HG02884 (cell line): ENCODE measurements at regions not wholly inside any gene's neighbourhood (a gene's known extent, or its start where the extent isn't known, plus 50 kb on each side); places are given as distances from the start of the nearest gene placed in this dataset.
"Not testable (repeated sequence)": the region's sequence is repeated elsewhere in the genome, so short reads cannot be mapped to it uniquely, and the experiment has no call there.

ENCODE experiments used
- ATAC-seq: cut with Tn5 transposase; IDR thresholded peaks from one replicate; pipeline ENCODE4 v1.9.1; 2021; ENCODE audit warnings: mild to moderate bottlenecking, moderate library complexity; ENCODE audit not compliant: unreplicated experiment

GRCh38 chr7:12930534-12930933 lies 243.1 kb downstream of the ARL4A start:
- ATAC-seq: no peak

DNA sequence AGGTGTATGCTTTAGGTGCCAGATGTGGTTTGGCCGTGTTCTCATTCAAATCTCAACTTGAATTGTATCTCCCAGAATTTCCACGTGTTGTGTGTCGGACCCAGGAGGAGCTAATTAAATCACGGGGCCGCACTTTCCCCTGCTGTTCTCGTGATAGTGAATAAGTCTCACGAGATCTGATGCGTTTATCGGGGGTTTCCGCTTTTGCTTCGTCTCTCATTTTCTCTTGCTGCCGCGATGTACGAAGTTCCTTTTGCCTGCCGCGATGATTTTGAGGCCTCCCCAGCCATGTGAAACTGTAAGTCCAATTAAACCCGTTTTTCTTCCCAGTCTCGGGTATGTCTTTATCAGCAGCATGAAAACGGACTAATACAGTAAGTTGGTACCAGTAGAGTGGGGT lies 244.0 kb downstream of the ARL4A start:
- ATAC-seq: not testable (repeated sequence)

DNA sequence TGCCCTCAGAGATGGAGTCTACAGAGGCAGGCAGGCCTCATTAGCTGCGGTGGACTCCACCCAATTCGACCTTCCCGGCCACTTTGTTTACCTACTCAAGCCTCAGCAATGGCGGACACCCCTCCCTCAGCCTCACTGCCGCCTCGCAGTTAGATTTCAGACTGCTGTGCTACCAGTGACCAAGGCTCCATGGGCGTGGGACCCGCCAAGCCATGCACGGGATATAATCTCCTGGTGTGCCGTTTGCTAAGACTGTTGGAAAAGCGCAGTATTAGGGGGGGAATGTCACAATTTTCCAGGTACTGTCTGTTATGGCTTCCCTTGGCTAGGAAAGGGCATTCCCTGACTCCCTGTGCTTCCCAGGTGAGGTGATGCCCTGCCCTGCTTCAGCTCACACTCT lies 252.3 kb downstream of the ARL4A start:
- ATAC-seq: no peak

- ATAC-seq: no peak
Observed at GRCh38 chr7:12941512-12941911, 254.1 kb downstream of the ARL4A start.

DNA sequence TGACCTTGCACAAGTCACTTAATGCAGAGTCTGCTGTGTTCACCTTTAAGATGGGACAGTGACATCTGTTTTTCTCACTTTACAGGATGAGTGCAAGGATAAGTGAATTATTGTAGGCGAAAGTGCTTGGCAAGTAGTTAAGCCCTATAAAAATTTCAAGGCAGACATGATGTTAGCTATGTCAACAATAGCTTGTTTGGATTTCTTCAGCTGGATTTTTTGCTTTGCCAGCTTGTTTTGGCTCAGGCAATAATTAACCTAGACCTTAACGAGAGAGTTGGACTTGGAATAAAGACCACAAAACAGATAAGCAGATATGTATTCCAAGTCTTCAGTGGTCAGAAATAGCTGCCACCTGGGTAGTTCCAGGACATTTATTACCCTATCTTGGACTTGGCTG lies 255.2 kb downstream of the ARL4A start:
- no peak for ATAC-seq

DNA sequence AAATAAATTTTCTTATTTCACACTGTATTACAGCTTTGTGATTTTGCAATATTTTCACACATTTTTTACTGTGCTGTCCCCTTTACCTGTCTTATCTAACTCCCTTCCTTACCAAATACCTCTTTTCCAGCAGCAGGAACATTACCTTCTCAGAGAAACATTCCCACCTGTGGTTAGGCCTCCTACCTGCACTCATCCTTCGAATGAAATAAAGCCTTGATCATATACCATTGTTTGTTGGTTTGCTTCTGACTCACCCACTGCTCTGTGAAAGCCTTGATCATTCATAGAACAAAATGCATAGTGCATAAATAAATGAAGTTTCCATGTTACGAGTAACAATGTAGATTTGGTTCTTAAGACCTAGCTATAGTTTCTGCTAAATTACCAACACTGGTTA lies 256.3 kb downstream of the ARL4A start:
- ATAC-seq: no peak

DNA sequence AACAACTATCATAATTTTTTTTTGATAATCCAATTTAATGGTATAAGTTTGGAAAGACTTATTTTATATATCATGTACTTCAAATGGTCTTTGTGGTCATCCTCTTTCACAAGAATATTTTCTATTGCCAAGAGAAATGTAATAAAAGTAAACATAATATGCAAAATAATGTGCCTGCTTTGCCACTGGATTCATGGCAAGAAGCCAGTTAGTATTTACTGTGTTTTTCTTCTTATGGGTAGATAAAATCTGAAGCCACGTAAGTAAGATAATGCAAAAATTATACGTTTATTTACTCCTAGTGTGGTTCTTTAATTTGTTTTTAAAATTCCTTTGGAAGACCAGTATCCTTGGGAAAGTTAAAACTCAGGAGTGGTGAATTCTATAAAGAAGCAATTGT lies 258.5 kb downstream of the ARL4A start:
- ATAC-seq: no peak

DNA sequence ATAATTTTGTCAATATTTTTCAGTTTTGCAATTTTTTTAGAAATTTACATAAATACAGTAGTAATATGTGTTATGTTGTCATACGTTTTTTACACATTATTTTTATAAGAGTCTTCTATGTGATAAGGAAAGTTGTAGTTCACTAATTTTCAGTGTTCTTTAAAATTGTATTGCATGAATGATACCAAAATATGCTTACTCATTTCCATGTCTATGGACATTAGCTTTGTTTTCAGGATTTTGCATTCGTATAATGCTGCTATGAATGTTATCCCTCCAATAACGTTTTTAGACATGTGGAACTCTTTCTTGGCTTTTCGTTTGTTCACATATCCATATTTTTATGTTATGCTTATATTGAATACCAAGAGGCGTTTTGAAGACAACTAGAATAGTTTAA lies 260.0 kb downstream of the ARL4A start:
- ATAC-seq: no peak

DNA sequence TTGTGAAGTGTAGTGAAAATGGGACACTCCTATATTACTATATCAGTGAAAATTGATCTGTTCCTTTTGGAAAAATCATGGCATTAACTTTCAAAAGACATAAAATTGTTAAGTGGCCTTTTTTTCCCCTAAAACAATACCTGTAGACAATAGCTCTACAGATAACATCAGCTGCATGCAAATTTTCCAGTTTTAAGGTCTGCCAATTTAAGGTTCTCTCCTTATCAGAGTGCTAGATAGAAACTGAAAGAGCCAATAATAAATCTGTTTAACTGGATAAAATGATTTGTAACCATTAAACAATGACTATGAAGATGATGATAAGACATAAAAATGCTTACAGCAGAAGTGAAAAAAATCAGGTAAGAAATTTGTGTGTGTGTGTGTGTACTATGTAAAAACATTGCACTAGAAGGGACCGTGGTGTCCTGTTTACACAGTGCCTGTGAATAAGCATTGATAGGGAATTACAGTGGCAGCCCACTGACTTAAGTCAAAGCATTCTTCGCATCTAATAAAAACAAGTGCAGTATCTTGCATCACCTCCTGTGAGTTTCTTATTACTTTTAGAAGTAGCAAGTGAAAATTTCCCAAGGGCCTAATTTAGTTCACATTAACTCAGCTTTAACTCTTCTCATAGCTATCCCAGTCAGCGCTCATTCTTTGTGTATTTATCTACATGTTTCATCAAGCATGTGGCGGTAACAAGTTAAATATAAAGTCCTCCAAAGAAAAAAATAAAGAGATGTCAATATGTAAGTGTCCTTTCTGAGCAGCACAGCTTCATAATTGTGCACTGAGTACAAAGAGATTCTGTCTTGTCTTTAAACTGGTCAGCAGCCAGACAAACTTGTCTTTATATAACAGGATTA lies 261.9 kb downstream of the ARL4A start:
- ATAC-seq: no peak

GRCh38 chr7:12951397-12951801 lies 264.0 kb downstream of the ARL4A start:
- ATAC-seq: no peak

DNA sequence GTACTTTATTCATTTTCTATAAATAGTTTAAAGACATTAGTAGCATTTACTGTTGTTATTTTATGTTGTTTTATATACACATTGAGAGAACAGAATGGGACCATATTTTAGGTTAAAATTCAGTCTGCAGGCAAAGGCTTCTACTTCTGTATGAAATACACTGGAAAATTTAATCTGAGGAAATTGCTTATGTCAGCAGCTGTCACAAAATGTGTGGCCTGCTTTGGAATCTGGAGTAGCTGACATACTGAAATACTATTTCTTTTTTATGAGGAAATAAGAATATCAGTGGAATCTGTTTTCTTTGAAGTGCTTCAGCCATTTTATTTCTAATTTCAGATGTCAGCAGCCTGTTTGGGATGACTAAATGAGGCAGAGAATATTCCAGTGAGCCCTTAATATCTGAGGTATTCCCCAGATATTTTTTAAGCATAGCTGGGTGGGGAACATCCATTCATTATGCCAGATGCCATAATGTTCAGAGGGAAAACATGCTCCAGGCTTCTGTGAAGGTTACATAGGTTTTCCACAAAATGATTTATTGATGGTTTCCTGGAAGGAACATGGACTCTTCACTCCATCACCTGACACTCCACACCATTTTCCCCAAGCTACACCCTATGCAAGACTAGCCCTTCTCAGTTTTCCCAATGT lies 267.1 kb downstream of the ARL4A start:
- no peak for ATAC-seq

GRCh38 chr7:12957487-12957886 lies 270.1 kb downstream of the ARL4A start:
- no peak for ATAC-seq

- no peak for ATAC-seq
Observed at GRCh38 chr7:12961910-12962480, 274.6 kb downstream of the ARL4A start.

GRCh38 chr7:12963435-12963834 lies 276.0 kb downstream of the ARL4A start:
- no peak for ATAC-seq

DNA sequence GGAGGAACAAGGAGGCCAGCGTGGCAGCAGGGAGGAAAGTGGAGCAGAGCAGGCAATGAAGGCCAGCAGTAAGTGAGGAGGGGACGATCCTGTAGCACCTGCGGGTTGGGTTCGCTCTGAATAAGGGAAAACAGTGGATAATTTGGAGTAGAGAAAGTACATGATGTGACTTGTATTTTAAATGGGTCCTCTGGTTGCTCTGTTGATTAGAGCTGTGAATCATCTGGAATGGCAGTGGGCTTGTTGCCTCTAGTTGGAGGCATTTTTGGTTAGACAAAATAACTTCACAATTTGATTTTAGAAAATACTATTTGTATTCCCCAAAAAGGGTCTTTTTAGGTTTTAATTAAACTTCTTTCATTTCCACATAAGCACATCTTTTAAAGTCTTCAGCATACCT lies 277.4 kb downstream of the ARL4A start:
- no peak for ATAC-seq

- ATAC-seq: no peak
Observed at GRCh38 chr7:12965767-12966166, 278.3 kb downstream of the ARL4A start.

DNA sequence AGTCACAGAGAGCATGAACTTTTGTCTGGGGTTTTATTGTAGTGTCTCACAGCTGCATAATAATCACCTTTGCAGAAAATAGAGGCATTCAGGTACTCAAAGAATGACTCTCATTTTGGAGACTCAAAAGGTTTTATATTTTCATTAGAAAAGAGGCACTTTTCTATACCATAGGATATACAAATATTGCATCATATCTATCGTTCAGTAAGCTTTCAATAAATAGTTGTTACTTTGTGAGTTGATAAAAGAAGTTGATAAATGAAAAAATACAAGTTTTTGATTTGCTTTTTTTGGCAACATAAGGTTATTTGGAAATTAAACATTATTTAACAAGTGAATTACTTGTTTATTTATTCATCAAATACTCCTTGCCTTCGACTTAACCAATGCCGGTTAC lies 279.9 kb downstream of the ARL4A start:
- ATAC-seq: no peak

GRCh38 chr7:12968836-12969422 lies 281.5 kb downstream of the ARL4A start:
- ATAC-seq: no peak

DNA sequence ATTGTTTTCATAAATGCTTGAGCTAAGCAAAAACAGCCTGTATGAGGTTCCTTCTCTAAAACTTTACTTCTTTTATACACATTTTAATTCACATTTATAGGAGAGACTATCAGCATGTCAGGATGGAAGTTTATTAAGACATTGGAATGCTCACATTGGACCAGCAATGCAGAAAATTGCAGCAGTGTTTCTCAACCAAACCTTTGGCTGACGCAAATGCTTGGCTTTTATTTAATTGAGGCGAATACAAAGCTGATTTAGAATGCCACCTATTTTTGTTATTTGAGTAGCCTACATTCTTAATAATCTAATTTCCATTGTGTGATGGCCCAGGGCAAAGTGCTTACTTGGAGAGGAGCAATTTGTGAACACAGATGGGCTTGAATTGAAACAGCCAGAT lies 283.2 kb downstream of the ARL4A start:
- no peak for ATAC-seq

- no peak for ATAC-seq
Observed at GRCh38 chr7:12974451-12975166, 287.2 kb downstream of the ARL4A start.

- ATAC-seq: no peak
Observed at GRCh38 chr7:12975412-12975811, 288.0 kb downstream of the ARL4A start.
